ENCODE measurements at regions not wholly inside any gene's neighbourhood (a gene's known extent, or its start where the extent isn't known, plus 50 kb on each side); places are given as distances from the start of the nearest gene placed in this dataset.
"Not testable (repeated sequence)": the region's sequence is repeated elsewhere in the genome, so short reads cannot be mapped to it uniquely, and the experiment has no call there.

DNA sequence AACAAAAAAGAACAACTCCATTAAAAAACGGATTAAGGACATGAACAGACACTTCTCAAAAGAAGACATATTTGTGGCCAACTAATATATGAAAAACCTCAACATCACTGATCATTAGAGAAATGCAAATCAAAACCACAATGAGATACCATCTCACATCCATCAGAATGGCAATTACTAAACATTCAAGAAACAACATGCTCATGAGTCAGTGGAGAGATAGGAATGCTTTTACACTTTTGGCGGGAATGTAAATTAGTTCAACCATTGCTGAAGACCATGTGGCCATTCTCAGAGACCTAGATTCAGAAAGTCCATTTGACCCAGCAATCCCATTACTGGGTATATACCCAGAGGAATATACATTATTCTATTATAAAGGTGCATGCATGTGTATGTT, 1442.6 kb upstream of the B3GALT2 start:
- Histone ChIP-seq H3K27me3 (ENCODE audit: control insufficient read depth, insufficient read depth, low read length) (no peaks in the 10 kb centered on the region), H3K9me3 (ENCODE audit: control insufficient read depth in 2 of 2, low read length in 2 of 2) (no peaks in the 10 kb centered on the region), H3K27ac (ENCODE audit: insufficient read depth, low read length, poor library complexity, severe bottlenecking) (no peak overlapping the region), H3K36me3 (ENCODE audit: control insufficient read depth, insufficient read depth, low read length) (no peaks in the 10 kb centered on the region), H3K4me3 (ENCODE audit: low read depth, low read length) (no peak overlapping the region), H3K4me1 (ENCODE audit: control insufficient read depth, insufficient read depth, low read length, poor library complexity, severe bottlenecking) (no peaks in the 10 kb centered on the region)
- Mint-ChIP-seq H3K4me1 (no peaks in the 10 kb centered on the region), H3K4me3 (no peak overlapping the region), H3K27me3 (no peaks in the 10 kb centered on the region), H3K36me3 (no peaks in the 10 kb centered on the region), H3K27ac (no peak overlapping the region), H3K9me3 (peaks cover 0 to 15% (median 5%) of the 10 kb centered on the region in 7 donors)
- no peak for DNase-seq
- no peak for ATAC-seq (ENCODE audit: low read depth in 2 of 2)

DNA sequence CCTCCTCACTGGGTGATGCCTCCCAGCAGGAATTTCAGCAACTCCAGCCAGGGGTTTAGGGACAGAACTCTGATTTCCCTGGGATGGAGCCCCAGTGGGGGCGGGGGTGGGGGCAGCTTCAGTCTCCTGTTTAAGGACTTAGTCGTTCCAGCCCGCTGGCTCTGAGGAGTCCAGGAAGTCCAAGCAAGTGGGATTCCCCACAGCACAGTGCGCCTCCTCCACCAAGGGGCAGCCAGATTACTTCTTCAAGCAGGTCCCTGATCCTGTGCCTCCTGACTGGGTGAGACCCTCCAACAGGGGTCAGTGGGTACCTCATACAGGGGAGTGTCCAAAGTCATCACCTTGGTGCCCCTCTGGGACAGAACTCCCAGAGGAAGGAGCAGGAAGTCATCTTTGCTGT, 1438.4 kb upstream of the B3GALT2 start:
- Mint-ChIP-seq H3K27ac (no peak overlapping the region), H3K4me3 (no peak overlapping the region), H3K9me3 (peaks cover 0 to 13% (median 5%) of the 10 kb centered on the region in 7 donors), H3K27me3 (no peaks in the 10 kb centered on the region), H3K4me1 (no peaks in the 10 kb centered on the region), H3K36me3 (no peaks in the 10 kb centered on the region)
- Histone ChIP-seq H3K27ac (ENCODE audit: insufficient read depth, low read length, poor library complexity, severe bottlenecking) (no peak overlapping the region), H3K27me3 (ENCODE audit: control insufficient read depth, insufficient read depth, low read length) (no peaks in the 10 kb centered on the region), H3K4me3 (ENCODE audit: low read depth, low read length) (no peak overlapping the region), H3K9me3 (ENCODE audit: control insufficient read depth in 2 of 2, low read length in 2 of 2) (no peaks in the 10 kb centered on the region), H3K4me1 (ENCODE audit: control insufficient read depth, insufficient read depth, low read length, poor library complexity, severe bottlenecking) (no peaks in the 10 kb centered on the region), H3K36me3 (ENCODE audit: control insufficient read depth, insufficient read depth, low read length) (no peaks in the 10 kb centered on the region)
- no peak for DNase-seq
- ATAC-seq (ENCODE audit: low read depth in 2 of 2) = no peak

DNA sequence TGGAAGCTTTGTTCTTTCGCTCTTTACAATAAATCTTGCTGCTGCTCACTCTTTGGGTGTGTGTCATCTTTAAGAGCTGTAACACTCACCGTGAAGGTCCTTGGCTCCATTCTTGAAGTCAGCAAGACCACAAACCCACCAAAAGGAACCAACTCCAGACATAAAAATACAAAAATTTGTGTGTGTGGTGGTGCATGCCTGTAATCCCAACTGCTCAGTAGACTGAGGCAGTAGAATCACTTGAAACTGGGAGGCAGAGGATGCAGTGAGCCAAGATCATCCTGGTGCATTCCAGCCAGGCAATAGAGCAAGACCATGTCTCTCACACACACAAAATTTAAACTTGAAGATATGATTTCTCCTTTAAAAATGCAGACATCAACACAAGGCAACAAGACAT, 1431.7 kb upstream of the B3GALT2 start:
- H3K36me3 ChIP-seq (ENCODE audit: control insufficient read depth, insufficient read depth, low read length) = no peaks in the 10 kb centered on the region
- no peaks in the 10 kb centered on the region for H3K4me1 ChIP-seq (ENCODE audit: control insufficient read depth, insufficient read depth, low read length, poor library complexity, severe bottlenecking)
- H3K27ac ChIP-seq (ENCODE audit: insufficient read depth, low read length, poor library complexity, severe bottlenecking) = no peak overlapping the region
- H3K4me3 ChIP-seq (ENCODE audit: low read depth, low read length) = no peak overlapping the region
- DNase-seq (no peak), ATAC-seq (ENCODE audit: low read depth in 2 of 2) (no peak)
- peaks cover 0 to 7% (median 2%) of the 10 kb centered on the region in 7 donors for H3K9me3 Mint-ChIP-seq
- no peaks in the 10 kb centered on the region for H3K27me3 ChIP-seq (ENCODE audit: control insufficient read depth, insufficient read depth, low read length)
- H3K4me3 Mint-ChIP-seq = no peak overlapping the region
- H3K27ac Mint-ChIP-seq = no peak overlapping the region
- no peaks in the 10 kb centered on the region for H3K36me3 Mint-ChIP-seq
- H3K27me3 Mint-ChIP-seq = no peaks in the 10 kb centered on the region
- no peaks in the 10 kb centered on the region for H3K9me3 ChIP-seq (ENCODE audit: control insufficient read depth in 2 of 2, low read length in 2 of 2)
- no peaks in the 10 kb centered on the region for H3K4me1 Mint-ChIP-seq

DNA sequence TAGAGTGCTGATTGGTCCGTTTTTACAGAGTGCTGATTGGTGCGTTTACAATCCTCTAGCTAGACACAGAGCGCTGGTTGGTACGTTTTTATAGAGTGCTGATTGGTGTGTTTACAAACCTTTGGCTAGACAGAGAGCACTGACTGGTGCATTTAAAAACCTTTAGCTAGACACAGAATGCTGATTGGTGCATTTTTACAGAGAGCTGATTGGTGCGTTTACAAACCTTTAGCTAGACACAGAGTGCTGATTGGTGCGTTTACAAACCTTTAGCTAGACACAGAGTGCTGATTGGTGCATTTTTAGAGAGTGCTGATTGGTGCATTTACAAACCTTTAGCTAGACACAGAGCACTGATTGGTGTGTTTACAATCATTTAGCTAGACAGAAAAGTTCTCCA, 1430.9 kb upstream of the B3GALT2 start:
- DNase-seq; H3K27ac Mint-ChIP-seq; H3K9me3 Mint-ChIP-seq; ATAC-seq (ENCODE audit: low read depth in 2 of 2); H3K4me1 ChIP-seq (ENCODE audit: control insufficient read depth, insufficient read depth, low read length, poor library complexity, severe bottlenecking); H3K36me3 ChIP-seq (ENCODE audit: control insufficient read depth, insufficient read depth, low read length); H3K4me3 Mint-ChIP-seq; H3K27me3 Mint-ChIP-seq; H3K9me3 ChIP-seq (ENCODE audit: control insufficient read depth in 2 of 2, low read length in 2 of 2); H3K4me3 ChIP-seq (ENCODE audit: low read depth, low read length); H3K4me1 Mint-ChIP-seq; H3K27ac ChIP-seq (ENCODE audit: insufficient read depth, low read length, poor library complexity, severe bottlenecking); H3K36me3 Mint-ChIP-seq; H3K27me3 ChIP-seq (ENCODE audit: control insufficient read depth, insufficient read depth, low read length): not testable (repeated sequence)

DNA sequence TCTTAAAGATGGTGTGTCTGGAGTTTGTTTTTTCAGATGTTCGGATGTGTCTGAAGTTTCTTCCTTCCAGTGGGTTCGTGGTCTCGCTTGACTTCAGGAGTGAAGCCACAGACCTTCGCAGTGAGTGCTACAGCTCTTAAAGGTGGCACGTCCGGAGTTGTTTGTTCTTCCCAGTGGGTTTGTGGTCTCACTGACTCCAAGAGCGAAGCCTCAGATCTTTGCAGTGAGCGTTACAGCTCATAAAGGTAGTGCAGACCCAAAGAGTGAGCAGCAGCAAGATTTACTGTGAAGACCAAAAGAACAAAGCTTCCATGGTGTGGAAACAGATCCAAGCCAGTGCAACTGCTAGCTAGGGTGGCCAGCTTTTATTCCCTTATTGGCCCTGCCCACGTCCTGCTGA, 1430.4 kb upstream of the B3GALT2 start:
- H3K36me3 Mint-ChIP-seq = no peaks in the 10 kb centered on the region

DNA sequence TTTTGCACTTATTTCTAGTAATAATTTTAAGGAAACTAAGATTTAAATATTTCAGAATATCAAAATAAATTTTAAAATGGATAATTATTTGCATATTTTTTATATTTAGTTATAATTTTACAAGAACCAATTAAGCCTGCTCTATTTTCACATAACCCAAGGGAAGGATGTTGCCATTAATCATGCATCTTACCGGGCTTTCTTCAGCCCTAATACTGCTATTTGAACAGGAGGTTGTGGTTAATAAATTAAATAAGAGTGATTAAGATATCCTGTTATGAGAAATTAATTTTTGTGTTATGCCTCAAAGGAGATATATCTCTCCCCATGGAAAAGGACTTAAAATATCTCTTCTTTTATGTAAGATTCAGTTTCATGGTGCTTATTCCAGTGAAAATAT, 1415.8 kb upstream of the B3GALT2 start:
- ATAC-seq (ENCODE audit: low read depth in 2 of 2) (no peak), DNase-seq (no peak)
- no peaks in the 10 kb centered on the region for H3K4me1 Mint-ChIP-seq
- H3K4me3 Mint-ChIP-seq = no peak overlapping the region
- H3K36me3 Mint-ChIP-seq = no peaks in the 10 kb centered on the region
- peaks cover 0 to 2% (median 0%) of the 10 kb centered on the region in 7 donors for H3K9me3 Mint-ChIP-seq
- H3K9me3 ChIP-seq (ENCODE audit: control insufficient read depth in 2 of 2, low read length in 2 of 2) = no peaks in the 10 kb centered on the region
- H3K4me1 ChIP-seq (ENCODE audit: control insufficient read depth, insufficient read depth, low read length, poor library complexity, severe bottlenecking) = no peaks in the 10 kb centered on the region
- no peaks in the 10 kb centered on the region for H3K27me3 ChIP-seq (ENCODE audit: control insufficient read depth, insufficient read depth, low read length)
- H3K36me3 ChIP-seq (ENCODE audit: control insufficient read depth, insufficient read depth, low read length) = no peaks in the 10 kb centered on the region
- no peak overlapping the region for H3K27ac ChIP-seq (ENCODE audit: insufficient read depth, low read length, poor library complexity, severe bottlenecking)
- H3K27me3 Mint-ChIP-seq = no peaks in the 10 kb centered on the region
- H3K27ac Mint-ChIP-seq = no peak overlapping the region
- H3K4me3 ChIP-seq (ENCODE audit: low read depth, low read length) = no peak overlapping the region

More for the DNA sequence above, 1430.4 kb upstream of the B3GALT2 start:
- no peaks in the 10 kb centered on the region for H3K4me1 ChIP-seq (ENCODE audit: control insufficient read depth, insufficient read depth, low read length, poor library complexity, severe bottlenecking)
- Mint-ChIP-seq H3K4me3 (no peak overlapping the region), H3K27ac (no peak overlapping the region), H3K27me3 (no peaks in the 10 kb centered on the region), H3K9me3 (peaks cover 0 to 7% (median 2%) of the 10 kb centered on the region in 7 donors), H3K4me1 (no peaks in the 10 kb centered on the region)
- ATAC-seq (ENCODE audit: low read depth in 2 of 2) = no peak
- no peak overlapping the region for H3K4me3 ChIP-seq (ENCODE audit: low read depth, low read length)
- DNase-seq = no peak
- H3K9me3 ChIP-seq (ENCODE audit: control insufficient read depth in 2 of 2, low read length in 2 of 2) = no peaks in the 10 kb centered on the region
- H3K27me3 ChIP-seq (ENCODE audit: control insufficient read depth, insufficient read depth, low read length) = no peaks in the 10 kb centered on the region
- H3K27ac ChIP-seq (ENCODE audit: insufficient read depth, low read length, poor library complexity, severe bottlenecking) = no peak overlapping the region
- H3K36me3 ChIP-seq (ENCODE audit: control insufficient read depth, insufficient read depth, low read length) = no peaks in the 10 kb centered on the region

DNA sequence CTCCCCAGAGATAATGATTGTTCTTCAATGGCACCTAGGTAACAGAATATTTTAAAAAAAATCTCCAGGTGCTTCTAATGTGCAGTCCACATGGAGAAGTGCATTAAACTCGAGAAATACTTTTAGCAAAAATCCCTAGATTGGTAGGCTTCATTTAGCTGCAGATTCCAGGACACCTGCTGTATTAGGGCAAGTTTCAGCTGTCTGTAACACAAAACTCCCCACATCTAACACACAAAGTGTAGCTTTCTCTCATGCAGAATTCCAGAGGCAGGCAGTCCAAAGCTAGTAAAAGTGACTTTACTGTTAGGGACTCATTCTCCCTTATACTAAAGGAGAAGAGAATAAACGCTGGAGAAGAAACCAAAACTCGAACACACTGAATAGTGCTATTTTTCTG, 1414.3 kb upstream of the B3GALT2 start:
- Histone ChIP-seq H3K4me3 (ENCODE audit: low read depth, low read length) (no peak overlapping the region), H3K4me1 (ENCODE audit: control insufficient read depth, insufficient read depth, low read length, poor library complexity, severe bottlenecking) (no peaks in the 10 kb centered on the region), H3K27ac (ENCODE audit: insufficient read depth, low read length, poor library complexity, severe bottlenecking) (no peak overlapping the region), H3K9me3 (ENCODE audit: control insufficient read depth in 2 of 2, low read length in 2 of 2) (no peaks in the 10 kb centered on the region), H3K27me3 (ENCODE audit: control insufficient read depth, insufficient read depth, low read length) (no peaks in the 10 kb centered on the region), H3K36me3 (ENCODE audit: control insufficient read depth, insufficient read depth, low read length) (no peaks in the 10 kb centered on the region)
- Mint-ChIP-seq H3K27ac (no peak overlapping the region), H3K9me3 (peaks cover 0 to 2% (median 0%) of the 10 kb centered on the region in 7 donors), H3K36me3 (no peaks in the 10 kb centered on the region), H3K4me3 (no peak overlapping the region), H3K4me1 (no peaks in the 10 kb centered on the region), H3K27me3 (no peaks in the 10 kb centered on the region)
- DNase-seq = no peak
- ATAC-seq (ENCODE audit: low read depth in 2 of 2) = no peak

DNA sequence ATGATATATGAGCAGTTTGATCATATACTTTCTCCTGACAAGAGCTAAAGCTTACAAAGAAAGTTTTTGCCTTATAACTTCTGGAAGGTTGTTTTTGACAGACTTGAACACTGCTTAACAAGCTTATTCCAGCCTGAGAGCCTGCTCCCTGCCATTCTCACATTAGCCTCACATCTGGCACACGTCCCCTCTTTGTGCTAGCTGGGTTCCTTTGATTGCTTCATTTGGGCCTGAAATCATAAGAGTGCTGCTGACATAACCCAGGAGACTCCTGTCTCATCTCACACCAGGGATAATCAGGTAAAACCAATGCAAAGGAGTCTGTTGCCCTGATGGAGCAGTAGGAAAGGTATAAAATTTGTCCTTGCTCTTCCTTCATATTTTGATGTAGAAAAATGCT, 1411.7 kb upstream of the B3GALT2 start:
- Mint-ChIP-seq H3K36me3 (no peaks in the 10 kb centered on the region), H3K27ac (no peak overlapping the region), H3K4me3 (no peak overlapping the region), H3K9me3 (peaks cover 0 to 2% (median 0%) of the 10 kb centered on the region in 7 donors), H3K27me3 (no peaks in the 10 kb centered on the region), H3K4me1 (no peaks in the 10 kb centered on the region)
- H3K4me1 ChIP-seq (ENCODE audit: control insufficient read depth, insufficient read depth, low read length, poor library complexity, severe bottlenecking) = no peaks in the 10 kb centered on the region
- no peak for ATAC-seq (ENCODE audit: low read depth in 2 of 2)
- no peak overlapping the region for H3K27ac ChIP-seq (ENCODE audit: insufficient read depth, low read length, poor library complexity, severe bottlenecking)
- DNase-seq = no peak
- no peaks in the 10 kb centered on the region for H3K36me3 ChIP-seq (ENCODE audit: control insufficient read depth, insufficient read depth, low read length)
- H3K4me3 ChIP-seq (ENCODE audit: low read depth, low read length) = no peak overlapping the region
- no peaks in the 10 kb centered on the region for H3K9me3 ChIP-seq (ENCODE audit: control insufficient read depth in 2 of 2, low read length in 2 of 2)
- no peaks in the 10 kb centered on the region for H3K27me3 ChIP-seq (ENCODE audit: control insufficient read depth, insufficient read depth, low read length)

All from CD4-positive, CD25-positive, alpha-beta regulatory T cell (primary cell).